Stimulated activated CD8-positive, alpha-beta memory T cell treated with anti-CD3 and anti-CD28 coated beads, Interleukin-7, amount 100 ng/mL, for 1 hour (primary cell): ENCODE measurements at regions not wholly inside any gene's neighbourhood (a gene's known extent, or its start where the extent isn't known, plus 50 kb on each side); places are given as distances from the start of the nearest gene placed in this dataset.

Experiments
- DNase-seq, 2 donors: peaks; one replicate each; pipeline ENCODE4 v3.0.0-alpha.2; 2020; ENCODE audit warnings: low read depth in 2 of 2

GRCh38 chr6:139676718-139677117 is 302.3 kb upstream of the CITED2 start:
- DNase-seq: no peak

GRCh38 chr6:139666284-139666683 is 291.8 kb upstream of the CITED2 start:
- no peak for DNase-seq

GRCh38 chr6:139663996-139664395 is 289.5 kb upstream of the CITED2 start:
- DNase-seq: no peak

GRCh38 chr6:139659711-139660110 is 285.3 kb upstream of the CITED2 start:
- DNase-seq: no peak

- DNase-seq: no peak
Observed at GRCh38 chr6:139659196-139659595, 284.7 kb upstream of the CITED2 start.

- no peak for DNase-seq
Observed at GRCh38 chr6:139657119-139657518, 282.7 kb upstream of the CITED2 start.

- DNase-seq: no peak
Observed at GRCh38 chr6:139655783-139656705, 281.6 kb upstream of the CITED2 start.

- no peak for DNase-seq
Observed at GRCh38 chr6:139654888-139655782, 280.7 kb upstream of the CITED2 start.

GRCh38 chr6:139654309-139654708 is 279.9 kb upstream of the CITED2 start:
- DNase-seq: no peak

GRCh38 chr6:139653111-139653510 is 278.7 kb upstream of the CITED2 start:
- DNase-seq: no peak

- DNase-seq: no peak
Observed at GRCh38 chr6:139650941-139651340, 276.5 kb upstream of the CITED2 start.

- no peak for DNase-seq
Observed at GRCh38 chr6:139649732-139650131, 275.3 kb upstream of the CITED2 start.

- no peak for DNase-seq
Observed at GRCh38 chr6:139649128-139649527, 274.7 kb upstream of the CITED2 start.

- DNase-seq: no peak
Observed at GRCh38 chr6:139648430-139649000, 274.1 kb upstream of the CITED2 start.

- DNase-seq: no peak
Observed at GRCh38 chr6:139647841-139648240, 273.4 kb upstream of the CITED2 start.

GRCh38 chr6:139647016-139647415 is 272.6 kb upstream of the CITED2 start:
- DNase-seq: no peak

- DNase-seq: no peak
Observed at GRCh38 chr6:139644821-139645220, 270.4 kb upstream of the CITED2 start.

- DNase-seq: no peak
Observed at GRCh38 chr6:139643986-139644385, 269.5 kb upstream of the CITED2 start.

- DNase-seq: no peak
Observed at GRCh38 chr6:139642346-139642745, 267.9 kb upstream of the CITED2 start.

GRCh38 chr6:139641376-139641775 is 266.9 kb upstream of the CITED2 start:
- no peak for DNase-seq

GRCh38 chr6:139640921-139641320 is 266.5 kb upstream of the CITED2 start:
- DNase-seq: no peak

GRCh38 chr6:139640448-139640847 is 266.0 kb upstream of the CITED2 start:
- no peak for DNase-seq
